ENCODE measurements at regions not wholly inside any gene's neighbourhood (a gene's known extent, or its start where the extent isn't known, plus 50 kb on each side); places are given as distances from the start of the nearest gene placed in this dataset.

GRCh38 chr18:11324956-11325882, 175.8 kb upstream of the PIEZO2 start:
- H3K27ac ChIP-seq = no peak overlapping the region
- TF ChIP-seq CTCF (conservative IDR thresholded peaks at IDR 0.05) = no peak
- no peak for TF ChIP-seq ZFX (IDR thresholded peaks at IDR 0.05)

- H3K27ac ChIP-seq = no peak overlapping the region
Observed at GRCh38 chr18:11324510-11324909, 175.1 kb upstream of the PIEZO2 start.

GRCh38 chr18:11323359-11323819, 174.0 kb upstream of the PIEZO2 start:
- H3K27ac ChIP-seq = no peak overlapping the region
- TF ChIP-seq ZFX (IDR thresholded peaks at IDR 0.05) (no peak), CTCF (conservative IDR thresholded peaks at IDR 0.05) (no peak)

More at GRCh38 chr18:11324510-11324909, 175.1 kb upstream of the PIEZO2 start:
- TF ChIP-seq CTCF (conservative IDR thresholded peaks at IDR 0.05) = no peak
- no peak for TF ChIP-seq ZFX (IDR thresholded peaks at IDR 0.05)

GRCh38 chr18:11322716-11323115, 173.3 kb upstream of the PIEZO2 start:
- no peak overlapping the region for H3K27ac ChIP-seq
- no peak for TF ChIP-seq ZFX (IDR thresholded peaks at IDR 0.05)
- no peak for TF ChIP-seq CTCF (conservative IDR thresholded peaks at IDR 0.05)

GRCh38 chr18:11322006-11322405, 172.6 kb upstream of the PIEZO2 start:
- no peak for TF ChIP-seq CTCF (conservative IDR thresholded peaks at IDR 0.05)
- TF ChIP-seq ZFX (IDR thresholded peaks at IDR 0.05) = no peak
- H3K27ac ChIP-seq = no peak overlapping the region

GRCh38 chr18:11320986-11321385, 171.6 kb upstream of the PIEZO2 start:
- TF ChIP-seq ZFX (IDR thresholded peaks at IDR 0.05) = no peak
- TF ChIP-seq CTCF (conservative IDR thresholded peaks at IDR 0.05) = no peak
- no peak overlapping the region for H3K27ac ChIP-seq

- H3K27ac ChIP-seq = no peak overlapping the region
- no peak for TF ChIP-seq CTCF (conservative IDR thresholded peaks at IDR 0.05)
- no peak for TF ChIP-seq ZFX (IDR thresholded peaks at IDR 0.05)
Observed at GRCh38 chr18:11316546-11316945, 167.2 kb upstream of the PIEZO2 start.
